NCI-H2196 (cell line): ENCODE measurements at regions not wholly inside any gene's neighbourhood (a gene's known extent, or its start where the extent isn't known, plus 50 kb on each side); places are given as distances from the start of the nearest gene placed in this dataset.

Experiments
- DNase-seq: peaks from one replicate; lab custom pipeline; 2025; ENCODE audit not compliant: unreplicated experiment; lab: John Stamatoyannopoulos, UW

DNA sequence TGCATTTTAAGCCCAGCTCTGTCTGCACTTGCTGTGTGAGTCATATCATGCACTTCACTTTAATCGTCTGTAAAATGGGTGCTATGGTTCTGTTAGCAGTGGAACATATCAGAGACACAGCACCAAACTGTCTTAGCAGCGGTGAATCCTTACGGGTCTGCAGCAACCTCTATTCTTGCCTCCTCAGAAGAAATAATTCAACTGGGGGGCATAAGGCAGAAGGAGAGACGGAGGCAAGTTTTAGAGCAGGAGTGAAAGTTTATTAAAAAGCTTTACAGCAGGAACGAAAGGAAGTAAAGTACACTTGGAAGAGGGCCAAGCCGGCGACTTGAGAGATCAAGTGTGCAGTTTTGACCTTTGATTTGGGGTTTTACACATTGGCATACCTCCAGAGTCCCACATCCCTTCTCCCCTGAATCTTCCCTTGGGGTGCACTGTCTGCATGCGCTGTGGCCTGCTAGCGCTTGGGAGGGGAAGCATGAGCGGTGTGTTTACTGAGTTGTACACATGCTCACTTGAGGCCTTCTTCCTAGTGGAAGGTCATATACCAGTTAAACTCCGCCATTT, 109.8 kb downstream of the DDX1 start:
- no peak for DNase-seq

DNA sequence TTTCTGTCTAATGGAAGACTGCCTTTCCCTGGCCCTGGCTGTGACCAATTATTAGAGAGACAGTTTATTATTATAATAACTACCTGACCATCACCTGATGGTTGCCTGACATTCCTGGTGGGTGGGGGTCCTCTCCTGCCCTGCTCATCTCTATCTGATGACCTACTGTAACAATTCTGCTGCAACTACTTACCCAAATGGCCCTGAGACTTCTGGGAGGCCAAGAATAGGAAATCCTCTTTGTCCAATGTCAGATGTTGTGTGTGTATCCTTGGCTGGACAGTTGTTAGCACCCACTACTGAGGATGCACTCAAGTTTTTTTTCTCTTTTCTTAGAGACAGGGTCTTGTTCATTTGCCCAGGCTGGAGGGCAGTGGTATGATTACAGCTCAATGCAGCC, 110.3 kb downstream of the DDX1 start:
- no peak for DNase-seq

DNA sequence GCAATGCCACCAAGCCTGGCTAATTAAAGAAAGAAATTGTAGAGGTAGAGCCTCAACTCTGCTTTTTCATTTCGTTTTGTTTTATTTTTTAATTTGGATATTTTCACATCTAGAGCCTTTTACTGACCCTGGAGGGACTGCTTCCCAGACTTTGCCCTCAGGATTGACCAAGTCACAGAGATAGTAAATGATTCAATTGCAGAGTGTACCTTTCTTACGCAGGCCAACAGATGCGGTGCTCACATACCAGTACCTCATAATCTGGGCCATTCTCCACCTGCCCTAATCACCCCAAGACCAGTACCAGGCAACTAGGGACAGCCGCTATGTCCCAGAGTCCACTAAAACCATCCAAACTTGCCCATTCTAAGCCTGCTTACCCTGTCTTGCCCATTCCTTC, 110.8 kb downstream of the DDX1 start:
- no peak for DNase-seq

DNA sequence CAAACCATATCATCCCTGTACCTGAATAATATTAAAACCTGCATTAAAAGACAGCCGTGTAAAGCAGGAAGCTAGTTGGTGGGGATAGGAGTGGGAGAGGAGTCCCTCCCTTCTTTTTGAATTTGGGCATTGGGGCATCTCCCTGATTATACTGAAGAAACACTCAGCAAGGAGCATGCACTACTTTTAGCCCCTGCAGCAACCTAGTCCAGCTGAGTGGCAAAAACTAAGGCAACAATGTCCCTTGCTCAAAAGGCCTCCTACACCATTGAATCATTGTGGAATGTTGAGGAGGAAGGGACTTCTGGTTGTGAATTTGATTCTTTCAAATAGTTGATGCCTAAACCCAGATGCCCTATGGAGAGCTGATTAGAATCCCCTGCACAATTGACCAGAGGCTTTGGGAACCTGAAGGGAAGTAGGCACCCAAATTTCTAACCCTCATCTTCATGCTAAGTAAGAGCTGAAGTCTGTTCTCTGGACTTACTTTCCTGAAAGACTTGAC, 111.7 kb downstream of the DDX1 start:
- no peak for DNase-seq

DNA sequence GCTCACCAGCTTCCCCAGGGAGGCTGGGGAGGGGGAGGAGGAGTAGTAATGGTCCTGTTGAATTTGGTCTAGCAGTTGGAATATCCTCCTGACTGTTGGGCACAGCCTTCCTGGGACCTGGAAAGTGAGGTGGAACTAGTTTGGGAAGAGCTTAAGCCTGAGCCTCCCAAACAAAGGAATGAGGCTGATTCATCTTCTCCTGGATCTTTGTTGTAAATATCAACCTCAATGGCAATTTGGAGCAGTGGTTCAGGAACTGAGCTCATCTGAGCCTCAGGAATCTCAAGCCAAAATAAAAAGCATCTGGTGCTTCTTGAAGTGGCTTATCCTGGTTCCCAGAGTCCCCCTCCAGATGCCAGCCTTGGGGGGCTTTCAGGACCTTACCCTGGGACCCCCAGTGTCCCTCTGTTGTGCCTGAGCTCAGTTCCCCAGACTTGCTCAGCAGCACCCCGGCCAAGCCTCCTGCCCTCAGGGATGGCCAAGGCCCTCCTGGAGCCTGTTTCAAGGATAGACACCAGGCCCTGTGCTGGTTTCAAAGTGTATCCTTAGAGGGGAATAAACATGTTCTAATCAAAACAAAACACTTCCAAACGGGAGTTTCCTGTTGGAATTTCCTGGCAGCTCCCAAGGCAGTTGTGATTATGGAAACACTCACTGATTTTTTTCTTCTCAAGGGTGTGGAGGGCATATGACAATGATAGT, 112.6 kb downstream of the DDX1 start:
- no peak for DNase-seq

DNA sequence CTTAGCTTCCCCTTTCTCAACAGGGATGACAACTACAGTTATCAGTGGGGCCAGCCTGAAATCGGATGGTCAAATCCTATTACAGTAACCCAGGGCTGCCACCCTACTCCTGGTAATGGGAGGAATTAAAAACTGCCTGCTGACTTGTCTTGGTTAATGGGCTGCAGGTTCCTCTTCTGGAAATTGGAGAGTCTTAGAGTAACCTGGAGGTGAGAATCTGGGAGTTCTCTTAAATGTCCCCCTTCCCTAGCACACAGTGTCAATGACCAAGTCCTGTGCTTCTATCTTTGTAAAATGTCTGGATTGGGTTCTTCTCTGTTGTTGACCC, 113.1 kb downstream of the DDX1 start:
- no peak for DNase-seq

DNA sequence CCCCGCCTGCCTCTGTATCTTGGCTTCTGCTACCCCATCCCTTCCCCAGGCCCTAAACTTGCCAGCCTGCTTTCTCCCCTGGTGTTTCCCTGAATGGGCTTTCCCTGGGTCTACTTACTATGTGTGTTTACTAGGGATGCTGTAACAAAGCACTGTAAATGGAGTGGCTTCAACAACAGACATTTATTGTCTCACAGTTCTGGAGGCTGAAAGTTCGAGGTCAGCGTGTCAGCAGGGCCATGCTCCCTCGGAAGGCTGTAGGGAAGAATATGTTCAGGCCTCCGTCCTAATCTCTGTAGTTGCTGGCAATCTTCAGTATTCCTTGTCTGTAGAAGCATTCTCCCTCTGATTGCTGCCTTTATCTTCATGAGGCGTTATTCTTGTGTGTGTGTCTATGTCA, 113.6 kb downstream of the DDX1 start:
- DNase-seq = no peak

DNA sequence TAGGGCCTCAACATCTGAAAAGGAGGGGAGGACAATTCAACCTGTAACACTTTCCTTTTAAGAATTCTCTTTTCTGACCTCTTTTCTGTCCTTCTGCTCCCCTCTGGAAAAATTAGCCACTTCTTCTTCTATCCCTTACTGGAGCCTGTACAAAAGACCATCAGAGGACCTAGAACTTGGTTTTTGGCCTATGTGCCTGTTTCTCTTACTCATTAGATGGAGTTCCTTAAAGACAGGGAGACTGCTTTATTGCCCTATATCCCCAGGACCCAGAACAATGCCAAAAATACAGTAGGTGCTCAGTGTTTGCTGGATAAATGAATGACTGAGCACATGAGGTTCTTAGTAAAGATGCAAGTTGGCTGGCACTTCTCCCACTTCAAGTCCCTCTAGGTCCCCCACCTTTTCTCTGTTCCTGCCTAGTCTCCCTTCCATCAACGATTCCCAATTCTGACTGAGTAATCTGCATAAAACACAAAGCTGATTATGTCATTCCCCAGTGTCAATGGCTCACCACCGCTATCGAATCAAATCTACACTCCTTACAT, 114.2 kb downstream of the DDX1 start:
- no peak for DNase-seq

DNA sequence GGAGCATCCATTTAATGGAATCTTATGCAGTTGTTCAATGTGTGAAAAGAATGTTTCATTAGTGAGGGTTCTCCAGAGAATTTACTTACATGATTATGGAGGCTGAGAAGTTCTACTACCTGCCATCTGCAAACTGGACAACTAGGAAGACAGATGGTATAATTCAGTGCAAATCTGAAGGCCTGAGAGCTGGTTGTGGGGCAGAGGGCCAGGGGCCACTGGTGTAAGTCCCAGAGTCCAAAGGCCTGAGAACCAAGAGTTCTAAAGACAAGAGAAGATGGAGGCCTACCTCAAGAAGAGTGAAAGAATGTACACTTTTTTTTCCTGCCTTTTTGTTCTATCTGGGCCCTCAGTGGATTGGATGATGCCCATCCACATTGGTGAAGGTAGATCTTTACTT, 114.8 kb downstream of the DDX1 start:
- no peak for DNase-seq

DNA sequence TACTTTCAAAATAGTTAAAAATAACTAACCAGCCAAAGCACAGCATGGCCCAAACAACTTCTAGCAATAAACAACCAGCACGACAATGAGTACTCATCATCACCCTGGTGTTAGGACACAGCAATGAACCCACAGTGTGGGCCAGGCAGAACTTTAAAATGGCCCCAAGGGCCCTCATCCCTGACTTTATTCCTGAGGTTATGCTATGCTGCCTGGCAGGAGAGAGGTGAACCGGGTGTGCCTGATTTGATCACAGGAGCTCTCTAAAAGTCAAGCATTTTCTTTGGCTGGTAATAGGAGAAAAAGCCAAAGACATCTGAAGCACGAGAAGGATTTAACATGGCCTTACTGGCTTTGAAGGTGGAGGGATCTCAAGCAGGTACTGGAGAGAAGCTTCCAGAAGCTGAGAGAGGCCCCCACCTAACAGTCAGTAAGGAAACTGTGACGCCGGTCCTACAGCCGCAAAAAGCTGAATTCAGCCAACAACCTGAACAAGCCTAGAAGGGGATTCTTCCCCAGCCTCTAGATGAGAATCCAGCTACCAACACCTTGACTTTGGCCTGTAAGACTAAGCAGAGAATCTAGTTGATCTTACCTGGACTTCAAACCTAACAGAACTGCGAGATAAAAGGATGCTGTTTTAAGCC, 115.4 kb downstream of the DDX1 start:
- DNase-seq = no peak

DNA sequence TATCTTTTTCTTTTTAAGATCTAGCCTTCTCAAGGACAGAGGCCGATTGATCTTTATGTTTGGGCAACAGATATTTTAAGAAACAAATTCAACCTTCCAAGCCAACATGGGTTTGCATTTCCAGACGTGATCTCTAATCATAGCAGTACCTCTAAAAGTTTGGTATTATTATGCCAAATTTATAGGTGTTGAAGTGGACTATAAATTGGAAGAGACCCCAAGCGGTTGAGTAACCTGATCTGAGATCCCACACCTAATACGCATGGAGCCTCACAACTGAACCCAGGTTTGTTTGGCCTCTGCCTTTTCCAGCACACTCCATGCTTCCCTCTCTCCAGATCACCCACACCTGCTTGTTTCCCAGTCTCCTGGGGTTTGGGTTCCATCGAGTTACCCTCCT, 116.5 kb downstream of the DDX1 start:
- DNase-seq = no peak

DNA sequence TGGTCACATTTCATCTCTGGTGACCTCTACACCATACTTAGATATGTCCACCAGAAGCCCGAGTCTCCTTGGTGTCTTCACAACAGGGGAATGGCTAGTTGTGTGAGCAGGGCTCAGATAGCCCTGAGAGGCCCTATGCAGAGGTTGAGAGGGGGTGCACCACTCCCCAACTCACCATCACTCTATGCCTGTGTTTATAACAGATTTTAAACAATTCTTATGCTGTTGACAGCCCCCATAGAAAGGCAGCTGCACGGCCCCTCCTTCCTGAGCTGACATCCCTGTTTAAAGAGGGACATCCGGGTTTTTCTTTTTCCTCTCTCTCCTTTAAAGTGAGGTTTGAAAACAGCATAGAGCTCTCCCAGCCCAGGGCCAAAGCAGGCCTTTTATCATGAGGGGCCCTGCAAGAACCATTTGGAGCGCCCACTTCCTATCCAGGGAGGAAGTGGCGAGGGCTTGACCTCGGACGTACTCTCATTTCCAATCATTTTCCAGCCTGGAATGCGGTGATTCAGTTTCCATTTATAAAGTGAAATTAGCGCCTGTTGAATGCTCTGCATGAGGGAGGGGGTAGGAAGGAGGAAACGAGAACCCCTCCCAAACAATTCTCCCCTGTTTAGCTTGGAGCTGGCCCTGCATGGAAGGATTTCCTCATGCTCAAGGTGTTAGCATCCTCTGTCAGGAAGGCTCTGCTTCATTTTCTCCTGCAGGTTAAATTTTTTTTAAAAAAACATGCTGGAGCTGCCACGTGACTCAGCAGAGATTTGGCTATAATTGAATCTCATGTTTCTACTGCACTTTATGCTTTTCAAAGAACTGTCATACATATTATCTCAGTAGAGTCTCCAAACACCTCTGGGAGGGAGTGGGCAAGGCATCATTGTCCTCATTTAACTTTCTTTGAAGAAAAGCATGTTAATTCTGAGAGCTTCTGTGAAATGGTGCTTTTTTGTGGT, 117.5 kb downstream of the DDX1 start:
- DNase-seq = no peak

DNA sequence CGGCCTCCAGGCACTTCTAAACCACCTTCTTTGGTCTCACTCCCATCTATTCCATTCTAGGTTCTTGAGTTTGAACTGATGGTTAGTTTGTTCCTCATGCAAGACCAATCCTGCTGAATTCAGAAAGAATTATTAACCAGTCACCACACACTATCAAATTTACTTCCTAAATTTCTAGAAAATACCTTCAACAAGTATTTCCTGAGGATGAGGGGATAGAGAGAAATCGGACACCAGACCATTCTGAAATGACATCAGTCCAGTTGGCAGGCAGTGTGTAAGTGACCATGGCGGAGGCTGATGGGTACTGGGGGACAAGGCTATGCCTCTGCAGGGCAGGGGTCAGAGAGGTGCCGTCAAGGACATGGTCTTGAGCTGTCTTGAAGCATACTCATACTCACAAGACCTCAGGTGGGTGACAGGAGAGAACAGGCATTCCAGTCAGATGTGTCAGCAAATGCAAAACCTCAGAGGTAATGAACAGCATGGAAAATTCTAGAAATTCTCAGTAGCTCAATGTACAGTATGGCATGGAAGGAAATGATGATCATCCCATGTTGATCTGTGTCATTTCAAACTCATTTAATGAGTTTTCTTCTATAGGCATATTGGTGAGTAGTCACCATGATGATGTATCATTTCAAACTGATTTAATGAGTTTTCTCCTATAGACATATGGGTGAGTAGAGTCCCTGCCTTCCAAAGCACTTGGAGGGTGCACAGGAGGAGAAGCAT, 119.6 kb downstream of the DDX1 start:
- no peak for DNase-seq

DNA sequence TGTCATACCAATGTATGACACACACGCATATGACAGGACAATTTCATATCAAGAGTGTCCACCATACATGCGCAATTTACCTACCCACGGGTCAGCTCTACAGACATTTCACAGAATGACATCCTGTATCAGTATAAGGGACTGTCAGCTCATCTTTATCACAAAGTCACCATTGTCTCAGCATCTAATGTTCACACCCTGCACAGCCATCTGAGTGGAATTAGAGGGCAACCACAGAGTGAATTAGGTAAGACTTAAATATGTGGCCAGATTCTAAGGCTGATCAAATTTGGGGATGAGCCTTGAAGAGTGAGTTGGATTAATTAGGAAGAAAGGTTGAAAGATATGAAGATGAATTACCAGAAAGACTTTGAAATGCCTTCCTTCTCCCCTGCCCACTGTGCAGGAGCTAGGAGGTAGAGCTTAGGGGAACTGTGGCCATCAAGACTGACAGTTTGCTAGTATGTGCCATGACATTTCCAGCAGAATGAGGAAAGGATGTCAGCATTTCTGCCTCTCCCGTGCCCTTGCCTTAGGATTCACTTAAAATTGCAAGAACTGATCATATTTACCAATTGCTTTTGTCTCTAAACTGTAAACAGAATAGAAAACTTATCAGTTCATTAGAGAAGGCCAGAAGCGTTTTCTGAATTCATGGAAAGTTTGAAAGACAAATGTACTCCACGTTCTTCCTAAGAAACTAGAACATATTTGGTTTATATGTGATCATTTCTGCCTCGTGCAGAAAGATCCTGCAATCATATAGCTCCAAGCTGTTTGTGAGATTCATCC, 121.1 kb downstream of the DDX1 start:
- no peak for DNase-seq

DNA sequence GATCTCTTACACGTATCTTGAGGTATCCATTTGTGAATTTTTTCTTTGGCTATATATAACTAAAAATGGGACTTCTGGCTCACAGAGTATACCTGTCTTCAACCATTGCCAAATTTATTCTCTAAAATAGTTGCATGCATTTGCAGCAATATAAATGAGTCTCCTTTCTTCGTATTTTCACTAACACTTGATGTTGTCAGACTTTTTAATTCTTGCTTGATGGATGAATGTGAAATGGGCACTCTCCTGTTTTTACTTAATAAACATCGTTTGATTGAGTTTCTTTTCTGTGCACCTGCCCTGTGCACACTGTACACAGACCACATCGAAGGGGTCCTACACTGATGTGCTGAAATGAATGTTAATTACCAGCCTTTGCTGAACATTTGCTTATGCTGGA, 121.8 kb downstream of the DDX1 start:
- no peak for DNase-seq

DNA sequence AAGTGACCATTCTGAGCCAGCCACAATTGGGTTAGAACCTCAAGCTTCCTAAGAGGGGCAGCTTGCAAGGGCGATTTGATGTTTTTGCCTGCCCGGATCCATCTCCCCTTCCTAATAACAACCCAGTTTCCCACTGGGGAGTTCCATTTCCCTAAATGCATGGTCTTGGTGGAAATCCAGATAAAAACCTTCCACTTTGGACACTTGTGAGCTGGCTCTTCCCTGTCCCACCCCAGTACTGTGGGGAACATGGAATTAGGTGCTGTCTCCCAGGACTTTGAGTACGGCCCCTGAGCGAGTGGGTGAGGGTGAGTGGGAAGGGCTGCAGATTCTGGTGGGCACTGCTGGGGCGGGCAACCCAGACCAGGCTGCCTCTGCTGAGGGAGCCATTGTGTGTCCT, 122.3 kb downstream of the DDX1 start:
- DNase-seq = no peak

DNA sequence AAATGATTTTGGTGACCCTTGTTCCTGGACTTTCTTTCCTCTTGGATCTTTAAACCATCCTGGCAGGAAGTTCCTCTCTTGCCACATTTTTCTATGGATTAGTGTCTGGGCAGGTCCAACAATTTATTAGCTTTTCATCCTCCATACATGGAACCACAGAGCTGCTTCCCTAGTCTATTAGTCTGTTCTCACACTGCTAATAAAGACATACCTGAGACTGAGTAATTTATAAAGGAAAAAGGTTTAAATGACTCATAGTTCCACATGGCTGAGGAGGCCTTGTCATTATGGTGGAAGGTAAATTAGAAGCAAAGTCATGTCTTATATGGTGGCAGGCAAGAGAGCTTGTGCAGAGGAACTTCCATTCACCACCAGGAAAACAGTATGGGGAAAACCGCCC, 122.9 kb downstream of the DDX1 start:
- DNase-seq = no peak

DNA sequence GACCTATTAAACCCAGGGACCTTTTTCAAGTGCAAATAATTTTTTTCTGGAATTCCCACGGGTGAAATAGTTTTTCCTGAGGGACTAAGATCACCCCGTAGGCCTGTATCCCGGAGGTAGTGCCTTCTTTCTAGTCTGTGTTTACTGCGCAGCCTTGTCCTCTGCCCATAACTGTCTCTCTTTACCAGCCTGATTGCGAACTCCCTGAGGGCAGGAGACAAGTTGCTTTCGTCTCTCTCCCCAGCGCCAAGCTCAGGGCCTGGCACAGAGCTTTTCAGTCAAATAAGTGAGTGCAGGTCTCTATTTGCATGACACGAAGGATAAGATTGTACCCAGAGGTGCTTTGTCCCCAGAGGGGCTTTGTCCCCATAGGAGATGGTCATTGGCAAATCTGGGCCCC, 123.9 kb downstream of the DDX1 start:
- no peak for DNase-seq

DNA sequence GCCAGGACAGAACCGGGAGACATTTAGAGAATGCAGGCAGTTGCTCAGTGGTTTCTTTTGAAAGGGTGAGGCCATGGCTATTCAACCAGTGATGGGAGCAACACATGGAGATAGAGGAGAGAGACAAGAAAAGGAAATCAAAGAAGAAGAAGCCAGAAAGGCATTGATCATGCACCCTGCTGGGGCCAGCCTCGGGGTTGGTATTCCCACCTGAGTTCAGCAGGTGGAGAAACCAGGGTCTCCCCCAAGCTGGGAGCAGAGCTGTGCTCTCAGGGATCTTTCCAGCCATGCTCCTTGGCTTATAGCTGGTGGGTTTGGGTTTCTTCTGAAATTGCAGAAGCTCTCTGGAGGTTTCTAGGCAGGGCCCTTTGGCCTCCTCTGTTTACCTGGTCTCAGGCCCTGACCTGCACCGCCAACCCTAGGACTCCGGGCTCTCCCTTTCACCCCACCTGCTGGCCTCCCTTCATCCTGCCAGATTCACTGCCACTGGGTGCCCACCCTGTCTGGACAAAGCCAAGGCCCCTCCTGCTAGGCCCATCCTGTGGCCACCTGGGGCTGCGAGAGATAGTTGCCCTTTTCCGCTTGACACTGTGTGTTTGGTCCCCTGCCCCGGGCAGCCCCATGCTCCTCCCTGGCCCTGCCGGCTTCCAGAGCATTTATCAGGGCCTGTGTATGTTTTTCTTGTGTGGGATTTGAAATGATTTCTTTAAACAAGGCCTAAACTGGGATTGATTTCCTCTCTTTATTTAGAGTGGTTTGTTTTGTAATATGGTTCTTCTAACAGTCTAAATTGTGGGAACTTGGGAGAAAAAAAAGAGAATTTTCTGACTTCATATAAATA, 126.7 kb downstream of the DDX1 start:
- no peak for DNase-seq
